ENCODE measurements at regions not wholly inside any gene's neighbourhood (a gene's known extent, or its start where the extent isn't known, plus 50 kb on each side); places are given as distances from the start of the nearest gene placed in this dataset.
A peak's percentile ranks its signal among the peaks of the same experiment; 100 is the strongest.

DNA sequence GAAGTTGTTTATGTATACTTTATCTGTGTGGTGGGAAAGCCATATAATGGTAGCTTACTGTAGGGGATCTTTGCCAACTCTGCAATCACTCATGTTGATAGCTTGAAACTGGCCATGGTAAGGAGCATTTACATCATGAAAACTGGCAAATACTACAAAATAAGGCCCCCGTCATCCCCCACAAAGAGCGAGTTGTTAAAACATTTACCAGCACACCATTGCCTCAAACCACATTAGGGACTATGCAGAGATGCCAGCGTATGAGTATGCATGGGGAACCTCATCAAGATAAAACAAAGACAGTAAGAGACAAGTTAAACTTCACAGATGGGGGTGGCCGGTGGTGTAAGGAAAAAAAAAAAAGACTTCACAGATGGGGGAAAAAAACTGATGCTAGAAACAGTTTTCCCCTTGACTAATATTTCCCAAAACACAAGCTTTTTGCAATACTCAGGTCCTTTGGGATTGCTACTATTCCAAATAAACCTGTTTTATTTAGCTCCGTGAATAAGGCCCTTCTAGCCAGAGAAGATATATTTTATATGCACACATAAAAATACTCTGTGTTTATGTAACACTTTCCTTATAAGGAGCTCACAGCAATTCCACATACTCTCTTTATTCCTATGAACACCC, 70.6 kb upstream of the SERP2 start:
- Histone ChIP-seq H3K27ac (ENCODE audit: low read depth in 2 of 2, low read length in 2 of 2) (peak overlapping the region; percentile 15 to 41), H3K4me1 (ENCODE audit: control insufficient read depth in 2 of 2, insufficient read depth in 2 of 2, low read length in 2 of 2) (peaks cover 4 to 24% of the 10 kb centered on the region in 2 donors)

DNA sequence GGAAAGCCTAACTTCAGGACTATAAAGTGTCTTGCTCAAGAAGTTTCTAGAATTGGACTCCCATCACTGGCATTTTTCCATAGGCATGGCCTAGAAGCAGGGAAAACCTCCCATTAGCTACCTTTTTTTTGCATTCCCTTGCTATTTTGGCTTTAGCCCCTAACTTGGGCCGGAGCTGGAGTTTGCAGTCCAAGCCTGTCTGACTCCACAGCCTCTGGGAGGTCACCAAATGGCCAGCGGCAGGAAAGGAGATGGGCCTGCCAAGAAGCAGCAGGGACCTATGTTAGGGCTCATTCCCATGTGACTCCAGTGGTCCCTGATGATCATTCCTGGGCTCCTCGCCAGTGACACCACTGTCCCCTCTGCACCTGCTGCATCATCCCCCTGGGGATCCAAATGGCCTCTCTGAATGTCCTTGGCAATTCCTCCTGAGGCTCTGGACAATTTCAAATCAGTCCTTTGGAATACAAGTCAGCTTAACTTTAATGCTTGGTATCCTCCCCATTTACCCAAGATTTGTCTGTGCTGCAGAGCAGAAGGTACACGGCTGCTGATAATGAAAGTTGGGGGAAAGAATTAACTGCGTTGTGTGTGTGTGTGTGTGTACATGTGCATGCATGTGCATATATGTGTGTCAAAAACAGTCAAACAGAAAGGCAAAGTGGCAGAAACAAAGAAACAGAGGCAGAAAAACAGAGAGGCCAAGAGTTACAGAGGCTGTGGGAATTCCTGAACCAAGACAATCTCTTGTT, 69.8 kb upstream of the SERP2 start:
- no peak overlapping the region for H3K4me3 ChIP-seq (ENCODE audit: low read length in 2 of 2)
- H3K9me3 ChIP-seq (ENCODE audit: control insufficient read depth in 2 of 2, low read length in 2 of 2): no peaks in the 10 kb centered on the region
- H3K36me3 ChIP-seq (ENCODE audit: control insufficient read depth in 2 of 2, insufficient read depth in 2 of 2, low read length in 2 of 2): no peaks in the 10 kb centered on the region
- H3K27ac ChIP-seq (ENCODE audit: low read depth in 2 of 2, low read length in 2 of 2): peak overlapping the region; percentile 15 to 41
- H3K9ac ChIP-seq (ENCODE audit: low read depth in 1 of 2, low read length in 2 of 2): no peak overlapping the region
- H3K4me1 ChIP-seq (ENCODE audit: control insufficient read depth in 2 of 2, insufficient read depth in 2 of 2, low read length in 2 of 2): peaks cover 8 to 31% of the 10 kb centered on the region in 2 donors
- H3K27me3 ChIP-seq (ENCODE audit: control insufficient read depth in 2 of 2, insufficient read depth in 2 of 2, low read length in 2 of 2): no peaks in the 10 kb centered on the region

More for the DNA sequence above, 70.6 kb upstream of the SERP2 start:
- no peak overlapping the region for H3K4me3 ChIP-seq (ENCODE audit: low read length in 2 of 2)
- no peaks in the 10 kb centered on the region for H3K36me3 ChIP-seq (ENCODE audit: control insufficient read depth in 2 of 2, insufficient read depth in 2 of 2, low read length in 2 of 2)
- no peak overlapping the region for H3K9ac ChIP-seq (ENCODE audit: low read depth in 1 of 2, low read length in 2 of 2)
- H3K27me3 ChIP-seq (ENCODE audit: control insufficient read depth in 2 of 2, insufficient read depth in 2 of 2, low read length in 2 of 2): no peaks in the 10 kb centered on the region
- no peaks in the 10 kb centered on the region for H3K9me3 ChIP-seq (ENCODE audit: control insufficient read depth in 2 of 2, low read length in 2 of 2)

DNA sequence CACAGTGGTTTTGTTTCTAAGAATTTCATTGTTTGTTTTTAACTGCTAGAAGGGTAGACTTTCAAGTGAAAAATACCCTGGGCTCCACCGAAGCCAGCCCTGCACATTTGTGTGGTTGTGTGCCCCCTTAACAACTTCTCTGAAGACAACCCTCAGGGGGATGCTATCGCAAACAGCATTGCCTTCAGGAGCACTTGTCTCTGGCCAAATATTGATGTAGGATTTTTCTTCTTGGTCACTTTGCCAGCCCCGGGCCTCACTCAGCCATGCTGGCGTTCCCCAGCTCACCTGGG, 69.2 kb upstream of the SERP2 start:
- Histone ChIP-seq H3K9me3 (ENCODE audit: control insufficient read depth in 2 of 2, low read length in 2 of 2) (no peaks in the 10 kb centered on the region), H3K4me1 (ENCODE audit: control insufficient read depth in 2 of 2, insufficient read depth in 2 of 2, low read length in 2 of 2) (peaks cover 8 to 34% of the 10 kb centered on the region in 2 donors), H3K27ac (ENCODE audit: low read depth in 2 of 2, low read length in 2 of 2) (no peak overlapping the region), H3K4me3 (ENCODE audit: low read length in 2 of 2) (no peak overlapping the region), H3K36me3 (ENCODE audit: control insufficient read depth in 2 of 2, insufficient read depth in 2 of 2, low read length in 2 of 2) (no peaks in the 10 kb centered on the region), H3K9ac (ENCODE audit: low read depth in 1 of 2, low read length in 2 of 2) (no peak overlapping the region), H3K27me3 (ENCODE audit: control insufficient read depth in 2 of 2, insufficient read depth in 2 of 2, low read length in 2 of 2) (no peaks in the 10 kb centered on the region)

DNA sequence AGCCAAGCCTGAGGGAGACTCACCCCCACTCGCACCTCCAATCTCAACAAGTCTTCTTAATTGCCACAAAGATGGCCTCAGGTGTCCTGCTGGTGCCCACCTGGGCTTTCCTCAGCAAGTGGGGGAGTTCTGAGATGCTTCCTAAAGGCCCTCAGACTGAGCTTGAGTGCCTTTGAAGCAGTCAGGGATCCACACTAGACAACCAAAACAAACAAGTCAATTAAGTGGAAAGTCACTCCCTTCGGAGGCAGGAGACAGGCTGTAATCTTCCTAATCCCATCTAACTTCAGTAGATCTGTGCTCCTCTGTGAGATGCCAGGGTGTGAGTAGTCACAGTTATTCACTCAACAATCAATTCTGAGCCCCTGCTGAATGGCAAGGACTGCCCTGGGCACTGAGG, 68.3 kb upstream of the SERP2 start:
- no peaks in the 10 kb centered on the region for H3K27me3 ChIP-seq (ENCODE audit: control insufficient read depth in 2 of 2, insufficient read depth in 2 of 2, low read length in 2 of 2)
- H3K9me3 ChIP-seq (ENCODE audit: control insufficient read depth in 2 of 2, low read length in 2 of 2): no peaks in the 10 kb centered on the region
- no peak overlapping the region for H3K4me3 ChIP-seq (ENCODE audit: low read length in 2 of 2)
- no peaks in the 10 kb centered on the region for H3K36me3 ChIP-seq (ENCODE audit: control insufficient read depth in 2 of 2, insufficient read depth in 2 of 2, low read length in 2 of 2)
- H3K4me1 ChIP-seq (ENCODE audit: control insufficient read depth in 2 of 2, insufficient read depth in 2 of 2, low read length in 2 of 2): peaks cover 11 to 43% of the 10 kb centered on the region in 2 donors
- no peak overlapping the region for H3K9ac ChIP-seq (ENCODE audit: low read depth in 1 of 2, low read length in 2 of 2)
- H3K27ac ChIP-seq (ENCODE audit: low read depth in 2 of 2, low read length in 2 of 2): no peak overlapping the region

DNA sequence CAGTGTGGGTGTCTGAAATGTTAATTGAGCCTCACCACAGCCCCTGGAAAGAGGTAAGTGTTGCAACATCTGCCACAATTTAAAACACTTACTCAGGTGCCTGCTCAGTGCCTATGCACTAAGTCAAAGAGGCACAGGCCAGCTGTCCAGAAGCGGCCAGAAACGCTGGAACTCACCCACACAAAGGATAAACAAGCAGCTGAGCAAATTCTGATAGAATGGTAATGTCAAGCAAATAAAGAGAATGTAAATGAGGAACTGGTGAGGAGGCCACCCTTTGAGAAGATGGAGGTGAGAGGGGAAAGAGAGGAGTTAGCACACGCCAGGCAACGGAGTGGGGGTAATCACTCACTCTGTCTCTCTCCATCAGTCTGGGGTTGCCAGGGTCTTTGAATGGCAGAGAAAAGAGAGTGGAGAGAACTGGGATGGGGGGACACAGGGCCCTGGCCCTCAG, 67.7 kb upstream of the SERP2 start:
- Histone ChIP-seq H3K4me3 (ENCODE audit: low read length in 2 of 2) (no peak overlapping the region), H3K9ac (ENCODE audit: low read depth in 1 of 2, low read length in 2 of 2) (peak overlapping the region in 1 of 2 donors; percentile 66), H3K36me3 (ENCODE audit: control insufficient read depth in 2 of 2, insufficient read depth in 2 of 2, low read length in 2 of 2) (no peaks in the 10 kb centered on the region), H3K4me1 (ENCODE audit: control insufficient read depth in 2 of 2, insufficient read depth in 2 of 2, low read length in 2 of 2) (peaks cover 11 to 46% of the 10 kb centered on the region in 2 donors), H3K27me3 (ENCODE audit: control insufficient read depth in 2 of 2, insufficient read depth in 2 of 2, low read length in 2 of 2) (no peaks in the 10 kb centered on the region), H3K27ac (ENCODE audit: low read depth in 2 of 2, low read length in 2 of 2) (peak overlapping the region; percentile 68 to 87), H3K9me3 (ENCODE audit: control insufficient read depth in 2 of 2, low read length in 2 of 2) (no peaks in the 10 kb centered on the region)

DNA sequence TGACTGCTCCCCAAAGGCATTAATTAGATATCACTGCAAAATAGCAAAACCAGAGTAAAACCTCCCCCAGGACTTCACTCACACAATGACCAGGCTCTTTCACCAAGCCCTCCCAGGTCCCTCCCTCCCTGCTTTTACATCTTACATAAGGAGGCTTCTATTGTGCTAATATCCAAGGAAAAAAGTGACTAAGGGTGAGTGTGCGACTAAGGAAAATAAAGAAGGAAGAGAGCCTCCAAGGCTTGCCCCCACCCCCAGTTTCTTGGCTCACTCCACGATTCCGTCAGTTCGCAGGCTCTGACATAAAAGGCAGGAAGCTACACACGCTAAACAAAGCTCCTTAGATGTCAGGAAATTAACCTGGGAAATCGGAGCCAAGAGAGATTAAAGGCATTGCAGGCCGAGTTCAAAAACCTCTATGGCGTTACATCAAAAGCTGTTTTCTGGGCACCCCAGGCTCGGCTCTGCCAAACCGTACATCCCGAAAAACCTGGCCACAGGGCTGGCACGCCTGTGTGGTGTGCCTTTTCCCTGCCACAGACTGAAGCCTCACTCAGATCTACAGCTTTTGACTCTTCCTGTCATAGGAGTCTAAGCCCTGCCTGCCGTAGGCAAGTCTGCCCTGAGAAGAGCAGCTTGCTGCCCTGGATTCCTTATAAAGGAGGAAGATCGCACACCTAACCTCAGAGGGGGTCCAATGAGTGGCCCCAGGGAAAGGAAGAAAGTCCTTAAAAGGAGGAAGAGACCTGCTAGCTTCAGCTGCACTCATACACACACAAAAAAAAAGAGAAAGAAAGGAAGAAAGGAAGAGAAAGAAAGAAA, 67.0 kb upstream of the SERP2 start:
- Histone ChIP-seq H3K27me3 (ENCODE audit: control insufficient read depth in 2 of 2, insufficient read depth in 2 of 2, low read length in 2 of 2) (no peaks in the 10 kb centered on the region), H3K4me3 (ENCODE audit: low read length in 2 of 2) (peak overlapping the region in 1 of 2 donors; percentile 17), H3K27ac (ENCODE audit: low read depth in 2 of 2, low read length in 2 of 2) (peak overlapping the region; percentile 68 to 87), H3K9ac (ENCODE audit: low read depth in 1 of 2, low read length in 2 of 2) (peak overlapping the region; percentile 52 to 66), H3K4me1 (ENCODE audit: control insufficient read depth in 2 of 2, insufficient read depth in 2 of 2, low read length in 2 of 2) (peaks cover 11 to 46% of the 10 kb centered on the region in 2 donors), H3K36me3 (ENCODE audit: control insufficient read depth in 2 of 2, insufficient read depth in 2 of 2, low read length in 2 of 2) (no peaks in the 10 kb centered on the region), H3K9me3 (ENCODE audit: control insufficient read depth in 2 of 2, low read length in 2 of 2) (no peaks in the 10 kb centered on the region)

DNA sequence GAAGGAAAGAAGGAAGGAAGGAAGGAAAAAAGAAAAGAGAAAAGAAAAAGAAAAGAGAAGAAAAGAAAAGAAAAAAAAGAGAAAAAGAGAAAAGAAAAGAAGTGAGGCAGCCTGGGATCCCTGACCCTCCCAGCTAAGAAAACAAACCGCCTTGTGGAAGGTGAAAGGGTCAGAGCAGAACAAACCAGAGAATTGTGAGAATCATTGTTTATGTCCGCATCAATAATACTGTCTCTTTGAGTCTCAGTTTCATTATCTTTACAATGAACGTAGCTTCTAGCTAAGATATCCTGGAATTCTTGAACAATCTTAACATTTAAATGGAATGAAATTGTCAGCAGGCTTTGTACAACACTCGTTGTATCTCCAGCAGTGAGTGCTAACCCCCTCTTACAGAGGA, 66.4 kb upstream of the SERP2 start:
- Histone ChIP-seq H3K27me3 (ENCODE audit: control insufficient read depth in 2 of 2, insufficient read depth in 2 of 2, low read length in 2 of 2) (no peaks in the 10 kb centered on the region), H3K9me3 (ENCODE audit: control insufficient read depth in 2 of 2, low read length in 2 of 2) (no peaks in the 10 kb centered on the region), H3K36me3 (ENCODE audit: control insufficient read depth in 2 of 2, insufficient read depth in 2 of 2, low read length in 2 of 2) (no peaks in the 10 kb centered on the region), H3K27ac (ENCODE audit: low read depth in 2 of 2, low read length in 2 of 2) (peak overlapping the region; percentile 68 to 87), H3K9ac (ENCODE audit: low read depth in 1 of 2, low read length in 2 of 2) (peak overlapping the region in 1 of 2 donors; percentile 66), H3K4me3 (ENCODE audit: low read length in 2 of 2) (no peak overlapping the region), H3K4me1 (ENCODE audit: control insufficient read depth in 2 of 2, insufficient read depth in 2 of 2, low read length in 2 of 2) (peaks cover 11 to 46% of the 10 kb centered on the region in 2 donors)

DNA sequence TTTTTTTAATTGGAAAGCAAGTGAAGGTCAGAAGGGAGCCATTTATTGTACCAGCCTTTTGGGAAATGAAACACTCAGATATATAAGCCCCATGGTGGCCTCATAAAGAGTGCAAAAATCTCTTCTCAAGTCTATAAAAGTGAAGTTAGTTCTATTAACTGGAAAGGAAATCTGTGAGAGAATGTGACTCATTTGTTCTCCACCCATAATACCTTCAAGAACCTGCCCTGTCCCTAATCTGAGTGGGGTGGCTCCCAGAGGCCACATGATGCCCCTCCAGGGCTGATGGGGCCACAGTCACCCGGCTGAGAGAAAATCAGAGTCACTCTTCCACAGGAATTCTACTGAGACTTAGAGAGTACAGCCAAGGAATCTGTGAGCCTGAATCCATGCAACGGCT, 65.8 kb upstream of the SERP2 start:
- no peaks in the 10 kb centered on the region for H3K36me3 ChIP-seq (ENCODE audit: control insufficient read depth in 2 of 2, insufficient read depth in 2 of 2, low read length in 2 of 2)
- H3K27ac ChIP-seq (ENCODE audit: low read depth in 2 of 2, low read length in 2 of 2): peak overlapping the region; percentile 68 to 87
- no peaks in the 10 kb centered on the region for H3K9me3 ChIP-seq (ENCODE audit: control insufficient read depth in 2 of 2, low read length in 2 of 2)
- no peak overlapping the region for H3K9ac ChIP-seq (ENCODE audit: low read depth in 1 of 2, low read length in 2 of 2)
- peaks cover 11 to 47% of the 10 kb centered on the region in 2 donors for H3K4me1 ChIP-seq (ENCODE audit: control insufficient read depth in 2 of 2, insufficient read depth in 2 of 2, low read length in 2 of 2)
- no peak overlapping the region for H3K4me3 ChIP-seq (ENCODE audit: low read length in 2 of 2)
- H3K27me3 ChIP-seq (ENCODE audit: control insufficient read depth in 2 of 2, insufficient read depth in 2 of 2, low read length in 2 of 2): no peaks in the 10 kb centered on the region

DNA sequence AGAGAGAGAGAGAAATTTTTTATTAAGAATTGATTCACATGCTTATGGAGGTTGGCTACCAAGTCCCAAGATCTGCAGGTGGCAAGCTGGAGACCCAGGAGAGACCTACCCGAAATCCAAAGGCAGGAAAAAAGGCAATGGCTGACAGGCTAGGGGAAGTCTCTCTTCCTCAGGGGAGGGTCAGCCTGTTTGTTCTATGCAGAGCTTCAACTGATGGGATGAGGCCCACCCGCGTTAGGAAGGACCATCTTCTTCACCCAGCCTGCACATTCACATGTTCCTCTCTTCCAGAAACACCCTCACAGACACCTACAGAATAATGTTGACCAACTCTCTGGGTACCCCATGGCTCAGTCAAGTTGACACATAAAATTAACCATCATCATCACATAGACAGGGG, 65.3 kb upstream of the SERP2 start:
- peaks cover 12 to 50% of the 10 kb centered on the region in 2 donors for H3K4me1 ChIP-seq (ENCODE audit: control insufficient read depth in 2 of 2, insufficient read depth in 2 of 2, low read length in 2 of 2)
- no peaks in the 10 kb centered on the region for H3K27me3 ChIP-seq (ENCODE audit: control insufficient read depth in 2 of 2, insufficient read depth in 2 of 2, low read length in 2 of 2)
- no peaks in the 10 kb centered on the region for H3K9me3 ChIP-seq (ENCODE audit: control insufficient read depth in 2 of 2, low read length in 2 of 2)
- H3K4me3 ChIP-seq (ENCODE audit: low read length in 2 of 2): no peak overlapping the region
- no peaks in the 10 kb centered on the region for H3K36me3 ChIP-seq (ENCODE audit: control insufficient read depth in 2 of 2, insufficient read depth in 2 of 2, low read length in 2 of 2)
- H3K9ac ChIP-seq (ENCODE audit: low read depth in 1 of 2, low read length in 2 of 2): no peak overlapping the region
- H3K27ac ChIP-seq (ENCODE audit: low read depth in 2 of 2, low read length in 2 of 2): peak overlapping the region; percentile 56 to 68
